ENCODE measurements at regions not wholly inside any gene's neighbourhood (a gene's known extent, or its start where the extent isn't known, plus 50 kb on each side); places are given as distances from the start of the nearest gene placed in this dataset.

- no peak overlapping the region for H2BK120ac ChIP-seq (ENCODE audit: low read depth, low read length, poor library complexity, severe bottlenecking)
- no peak overlapping the region for H2BK20ac ChIP-seq (ENCODE audit: low read depth, low read length, poor library complexity, severe bottlenecking)
- no peaks in the 10 kb centered on the region for H3K36me3 Mint-ChIP-seq (ENCODE audit: insufficient read depth in 1 of 3, low read depth in 3 of 3)
- no peak overlapping the region for H3K56ac ChIP-seq (ENCODE audit: insufficient read length, low read depth, low read length)
- H3K4ac ChIP-seq (ENCODE audit: low read depth, low read length), result no peak overlapping the region
- DNase-seq, result no peak
- H3K4me2 ChIP-seq (ENCODE audit: insufficient read depth, insufficient read length, low read length), result no peak overlapping the region
- no peak overlapping the region for H3T11ph ChIP-seq (ENCODE audit: low read length)
- no peak overlapping the region for H3K18ac ChIP-seq (ENCODE audit: insufficient read length, low read depth, low read length)
- H4K91ac ChIP-seq (ENCODE audit: insufficient read length, low read depth, low read length), result no peak overlapping the region
- peaks cover 3% of the 10 kb centered on the region in 2 experiments; a peak in 2 of 5 replicates for H3K9me3 Mint-ChIP-seq
- H2BK15ac ChIP-seq (ENCODE audit: low read depth, low read length), result no peak overlapping the region
- no peaks in the 10 kb centered on the region for H3K23me2 ChIP-seq (ENCODE audit: insufficient read length, low read depth, low read length, poor library complexity, severe bottlenecking)
- H3K14ac ChIP-seq (ENCODE audit: insufficient read depth, low read length), result no peak overlapping the region
- no peak overlapping the region for H2BK5ac ChIP-seq (ENCODE audit: insufficient read length, low read length)
- no peak overlapping the region for H3K27ac ChIP-seq (ENCODE audit: insufficient read length, low read depth, low read length)
- H2AK5ac ChIP-seq (ENCODE audit: insufficient read length, low read length), result no peak overlapping the region
- H3K4me1 Mint-ChIP-seq, result peaks cover 18% of the 10 kb centered on the region in 2 experiments
- H3K4me1 ChIP-seq (ENCODE audit: insufficient read depth, low read length), result no peaks in the 10 kb centered on the region
- no peak overlapping the region for H4K5ac ChIP-seq (ENCODE audit: insufficient read length, low read depth, low read length)
- no peak for TF ChIP-seq CTCF (conservative IDR thresholded peaks at IDR 0.05)
- H4K8ac ChIP-seq (replicated peaks; ENCODE audit: insufficient read length, low read depth, low read length), result no peak overlapping the region
- no peak overlapping the region for H3K4me3 Mint-ChIP-seq
- no peaks in the 10 kb centered on the region for H3K9me3 ChIP-seq (ENCODE audit: control insufficient read depth, low read depth, low read length)
- no peaks in the 10 kb centered on the region for H3K27me3 ChIP-seq (ENCODE audit: insufficient read depth, low read length)
- no peaks in the 10 kb centered on the region for H3K79me1 ChIP-seq (ENCODE audit: insufficient read depth, low read depth, low read length, poor library complexity, severe bottlenecking)
- no peaks in the 10 kb centered on the region for H4K20me1 ChIP-seq (ENCODE audit: control insufficient read depth, insufficient read depth, insufficient read length)
- WGBS (ENCODE audit: extremely low coverage, insufficient read length, low lambda C conversion rate), result no CpG with 5 or more reads among the region's 16 CpGs
- H3K27ac Mint-ChIP-seq, result no peak overlapping the region; a peak in 1 of 7 replicates
- no peak overlapping the region for H3K9ac ChIP-seq (ENCODE audit: extremely low read depth, insufficient read length, low read length)
- no peak overlapping the region for H2BK12ac ChIP-seq (ENCODE audit: insufficient read length, low read depth, low read length)
- no peaks in the 10 kb centered on the region for H3K79me2 ChIP-seq (ENCODE audit: insufficient read depth, low read length)
- no peak overlapping the region for H3K23ac ChIP-seq (ENCODE audit: insufficient read length, low read depth, low read length)
- no peak overlapping the region for H2AFZ ChIP-seq (ENCODE audit: low read length)
- peaks cover 10% of the 10 kb centered on the region for H3K27me3 Mint-ChIP-seq (ENCODE audit: low read depth)
Observed at GRCh38 chr7:431658-432111, 88.0 kb downstream of the PDGFA start.
